GM12878 (cell line): ENCODE measurements at regions not wholly inside any gene's neighbourhood (a gene's known extent, or its start where the extent isn't known, plus 50 kb on each side); places are given as distances from the start of the nearest gene placed in this dataset.

ENCODE experiments used
- ATAC-seq: fragments of 200-7000 bp; cut with Tn5 transposase; 3 replicates; pipeline ENCODE4 v1.9.1; 2020; ENCODE audit warnings: mild to moderate bottlenecking, moderate library complexity
- BruUV-seq: library from RNA; stranded (reverse); fragments of 400-500 nt; replicated peaks from 2 replicates; lab custom pipeline; 2021; lab: Mats Ljungman, UMichigan
- CTCF ChIA-PET: fragments of 300-600 bp; sonication (Branson Sonifier 250); formaldehyde crosslinking; extraction: SDS; loops from one replicate; lab custom pipeline; 2021; ENCODE audit warnings: inconsistent platforms; lab: Yijun Ruan, JAX
- POLR2A ChIA-PET: fragments of 350-600 bp; formaldehyde crosslinking; extraction: SDS; loops from one replicate; lab custom pipeline; 2021; ENCODE audit warnings: inconsistent platforms; lab: Charles Lee
- RAD21 ChIA-PET: fragments of 300-600 bp; sonication (Branson Sonifier 250); formaldehyde crosslinking; loops from one replicate; lab custom pipeline; 2023; ENCODE audit warnings: antibody characterized with exemption; ENCODE audit not compliant: unreplicated experiment; lab: Charles Lee
- SMC1A ChIA-PET: fragments of 300-600 bp; sonication (Branson Sonifier 250); formaldehyde crosslinking; loops from one replicate; lab custom pipeline; 2023; ENCODE audit not compliant: unreplicated experiment, uncharacterized antibody; lab: Charles Lee
- DNase-seq: peaks from one replicate; pipeline ENCODE4 v3.0.0-alpha.2; 2011; ENCODE audit warnings: low read depth, low spot score
- FAIRE-seq: peaks from 3 replicates; lab custom pipeline; 2011; peaks lifted over from hg19 to GRCh38; lab: Jason Lieb, UNC
- H2AFZ ChIP-seq: 2 replicates; pipeline ENCODE4 v1.6.0; 2011; ENCODE audit warnings: low read depth, low read length, control low read depth; ENCODE audit not compliant: control insufficient read depth
- H3K27ac ChIP-seq: 2 replicates; pipeline ENCODE4 v1.5.1; 2011; ENCODE audit warnings: control low read depth; ENCODE audit not compliant: control insufficient read depth, insufficient read depth
- H3K27me3 ChIP-seq, 2 experiments: replicated peaks in 1 of 2; 2 replicates each; pipeline versions ENCODE4 v1.6.0 to v1.6.1; 2011; ENCODE audit warnings: low read length in 1 of 2; ENCODE audit not compliant: control insufficient read depth in 2 of 2, insufficient read depth in 2 of 2
- H3K36me3 ChIP-seq, 2 experiments: 2 replicates each; pipeline ENCODE4 v1.5.1; 2011; ENCODE audit warnings: low read length in 1 of 2; ENCODE audit not compliant: control insufficient read depth in 2 of 2, insufficient read depth in 2 of 2
- H3K4me1 ChIP-seq: 2 replicates; pipeline ENCODE4 v1.6.1; 2011; ENCODE audit warnings: mild to moderate bottlenecking, low read length, moderate library complexity, mixed read lengths; ENCODE audit not compliant: control insufficient read depth, insufficient read depth
- H3K4me2 ChIP-seq: 2 replicates; pipeline ENCODE4 v1.6.0; 2011; ENCODE audit warnings: control low read depth; ENCODE audit not compliant: control insufficient read depth, insufficient read depth
- H3K4me3 ChIP-seq: fragments of 200-600 bp; sonication (generic); 2 replicates; pipeline ENCODE4 v1.5.1; 2016
- H3K79me2 ChIP-seq: 2 replicates; pipeline ENCODE4 v1.6.0; 2011; ENCODE audit warnings: low read length; ENCODE audit not compliant: control insufficient read depth, insufficient read depth
- H3K9ac ChIP-seq: 2 replicates; pipeline ENCODE4 v1.8.0; 2011; ENCODE audit warnings: low read length, control low read depth, mixed read lengths; ENCODE audit not compliant: control insufficient read depth, insufficient read depth
- H3K9me3 ChIP-seq: replicated peaks from 3 replicates; pipeline ENCODE4 v1.5.1; 2011; ENCODE audit warnings: mild to moderate bottlenecking, low read length; ENCODE audit not compliant: control insufficient read depth, insufficient read depth
- H4K20me1 ChIP-seq: 2 replicates; pipeline ENCODE4 v1.6.0; 2011; ENCODE audit not compliant: control insufficient read depth, insufficient read depth
- CUX1 ChIP-seq: IDR thresholded peaks from 2 replicates; pipeline ENCODE4 v1.6.1; 2012; ENCODE audit warnings: improper control_type of control experiment, low read depth, low read length; ENCODE audit not compliant: insufficient replicate concordance
- WGBS: methylation state at CpG from one replicate; pipeline ENCODE4 v1.1.6; 2016; ENCODE audit warnings: low lambda C conversion rate; ENCODE audit not compliant: insufficient replicate concordance, insufficient coverage; ENCODE audit errors: missing lambda C conversion rate; 5-methylcytosine and 5-hydroxymethylcytosine counted together
- in situ Hi-C: fragments of 300-500 bp; cut with MboI; formaldehyde crosslinking; loops from 9 replicates; pipeline ENCODE4 v1.14.3; 2018; ENCODE audit warnings: mixed read lengths
- intact Hi-C: fragments of 100-400 bp; cut with micrococcal nuclease; formaldehyde crosslinking; loops from one replicate; pipeline ENCODE4 v1.14.2; 2022; ENCODE audit not compliant: unreplicated experiment

GRCh38 chr2:12424809-12425208 lies 291.9 kb upstream of the TRIB2 start:
- H2AFZ ChIP-seq = no peak overlapping the region
- FAIRE-seq (no peak), DNase-seq (no peak), ATAC-seq (no peak)
- H3K4me3 ChIP-seq = no peak overlapping the region
- BruUV-seq = no TSS peak
- no peaks in the 10 kb centered on the region for H3K36me3 ChIP-seq
- no peak overlapping the region for H3K4me2 ChIP-seq
- in situ Hi-C loops = no loop called here
- CTCF ChIA-PET = interaction anchor here (1.1 to 1.4 kb wide), 2 partner anchors 291 to 595 kb away, joined by 5 to 6 read pairs; partner anchors contain the start of gene TRIB2
- H3K9ac ChIP-seq = no peak overlapping the region
- SMC1A ChIA-PET = interaction anchor here (0.6 to 2.1 kb wide), 4 partner anchors 8 to 64 kb away, joined by 3 to 9 read pairs (median 4); no protein-coding TSS in a partner anchor
- RAD21 ChIA-PET = no interaction called here
- H4K20me1 ChIP-seq = no peaks in the 10 kb centered on the region
- no peak overlapping the region for H3K27ac ChIP-seq
- intact Hi-C loops = no loop called here
- WGBS = 91% methylated on average over 3 of the region's 3 CpGs
- H3K4me1 ChIP-seq = no peaks in the 10 kb centered on the region
- no peaks in the 10 kb centered on the region for H3K79me2 ChIP-seq
- H3K27me3 ChIP-seq = no peaks in the 10 kb centered on the region
- no peaks in the 10 kb centered on the region for H3K9me3 ChIP-seq
- no peak for TF ChIP-seq CUX1
- POLR2A ChIA-PET = no interaction called here
